ENCODE measurements at regions not wholly inside any gene's neighbourhood (a gene's known extent, or its start where the extent isn't known, plus 50 kb on each side); places are given as distances from the start of the nearest gene placed in this dataset.

GRCh38 chr3:148262980-148263379, 434.7 kb upstream of the AGTR1 start:
- no peaks in the 10 kb centered on the region for H3K79me2 ChIP-seq
- no peak overlapping the region for H2AFZ ChIP-seq
- no peak overlapping the region for H3K4me3 ChIP-seq (ENCODE audit: low read depth, low read length)
- no peak overlapping the region for H3K4me2 ChIP-seq (ENCODE audit: low read length)
- H3K9ac ChIP-seq: no peak overlapping the region
- no peak overlapping the region for H3K27ac ChIP-seq
- no peaks in the 10 kb centered on the region for H3K27me3 ChIP-seq (ENCODE audit: control insufficient read depth, insufficient read depth, low read length)
- TF ChIP-seq CTCF (IDR thresholded peaks at IDR 0.05): no peak
- H3K9me3 ChIP-seq (ENCODE audit: control insufficient read depth, low read length): no peaks in the 10 kb centered on the region
- no peaks in the 10 kb centered on the region for H3K36me3 ChIP-seq (ENCODE audit: control insufficient read depth, insufficient read depth, low read length)
- no peaks in the 10 kb centered on the region for H3K4me1 ChIP-seq

GRCh38 chr3:148265841-148266240, 431.9 kb upstream of the AGTR1 start:
- no peaks in the 10 kb centered on the region for H3K4me1 ChIP-seq
- H3K36me3 ChIP-seq (ENCODE audit: control insufficient read depth, insufficient read depth, low read length): no peaks in the 10 kb centered on the region
- TF ChIP-seq CTCF (IDR thresholded peaks at IDR 0.05): no peak
- no peaks in the 10 kb centered on the region for H3K9me3 ChIP-seq (ENCODE audit: control insufficient read depth, low read length)
- no peak overlapping the region for H2AFZ ChIP-seq
- no peak overlapping the region for H3K27ac ChIP-seq
- no peak overlapping the region for H3K4me2 ChIP-seq (ENCODE audit: low read length)
- H3K27me3 ChIP-seq (ENCODE audit: control insufficient read depth, insufficient read depth, low read length): no peaks in the 10 kb centered on the region
- H3K4me3 ChIP-seq (ENCODE audit: low read depth, low read length): no peak overlapping the region
- H3K79me2 ChIP-seq: no peaks in the 10 kb centered on the region
- H3K9ac ChIP-seq: no peak overlapping the region

DNA sequence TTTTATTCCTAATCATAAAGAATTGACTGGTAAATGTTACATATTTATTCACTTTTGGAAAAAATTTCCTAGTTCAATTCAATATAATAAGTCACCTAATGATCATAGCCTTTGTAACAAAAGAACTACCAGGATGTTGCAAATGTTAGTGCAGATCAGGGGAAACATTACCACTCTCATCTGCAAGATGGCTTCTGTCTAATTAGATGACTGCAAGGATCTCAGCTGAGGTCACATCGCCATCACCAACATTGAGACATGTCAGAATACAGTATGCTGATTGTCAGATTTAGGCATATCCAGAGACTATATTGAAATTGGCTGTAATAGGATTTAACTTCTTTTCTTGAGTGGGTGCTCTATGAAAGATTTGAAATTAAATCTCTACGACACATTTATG, 431.4 kb upstream of the AGTR1 start:
- H3K9ac ChIP-seq: no peak overlapping the region
- no peak overlapping the region for H3K4me2 ChIP-seq (ENCODE audit: low read length)
- no peaks in the 10 kb centered on the region for H3K9me3 ChIP-seq (ENCODE audit: control insufficient read depth, low read length)
- no peak for TF ChIP-seq CTCF (IDR thresholded peaks at IDR 0.05)
- H3K4me1 ChIP-seq: no peaks in the 10 kb centered on the region
- no peaks in the 10 kb centered on the region for H3K27me3 ChIP-seq (ENCODE audit: control insufficient read depth, insufficient read depth, low read length)
- no peak overlapping the region for H3K27ac ChIP-seq
- H3K36me3 ChIP-seq (ENCODE audit: control insufficient read depth, insufficient read depth, low read length): no peaks in the 10 kb centered on the region
- no peaks in the 10 kb centered on the region for H3K79me2 ChIP-seq
- no peak overlapping the region for H3K4me3 ChIP-seq (ENCODE audit: low read depth, low read length)
- H2AFZ ChIP-seq: no peak overlapping the region

- Histone ChIP-seq H3K4me2 (ENCODE audit: low read length) (no peak overlapping the region), H3K79me2 (no peaks in the 10 kb centered on the region), H2AFZ (no peak overlapping the region), H3K27ac (no peak overlapping the region), H3K9ac (no peak overlapping the region), H3K27me3 (ENCODE audit: control insufficient read depth, insufficient read depth, low read length) (no peaks in the 10 kb centered on the region), H3K36me3 (ENCODE audit: control insufficient read depth, insufficient read depth, low read length) (no peaks in the 10 kb centered on the region), H3K4me3 (ENCODE audit: low read depth, low read length) (no peak overlapping the region), H3K4me1 (no peaks in the 10 kb centered on the region), H3K9me3 (ENCODE audit: control insufficient read depth, low read length) (no peaks in the 10 kb centered on the region)
- no peak for TF ChIP-seq CTCF (IDR thresholded peaks at IDR 0.05)
These were observed 427.9 kb upstream of the AGTR1 start for GRCh38 chr3:148269816-148270215.

- Histone ChIP-seq H3K27ac (no peak overlapping the region), H3K27me3 (ENCODE audit: control insufficient read depth, insufficient read depth, low read length) (no peaks in the 10 kb centered on the region), H3K9me3 (ENCODE audit: control insufficient read depth, low read length) (no peaks in the 10 kb centered on the region), H2AFZ (no peak overlapping the region), H3K36me3 (ENCODE audit: control insufficient read depth, insufficient read depth, low read length) (no peaks in the 10 kb centered on the region), H3K4me2 (ENCODE audit: low read length) (no peak overlapping the region), H3K4me1 (no peaks in the 10 kb centered on the region), H3K79me2 (no peaks in the 10 kb centered on the region), H3K9ac (no peak overlapping the region), H3K4me3 (ENCODE audit: low read depth, low read length) (no peak overlapping the region)
- no peak for TF ChIP-seq CTCF (IDR thresholded peaks at IDR 0.05)
These were observed 417.0 kb upstream of the AGTR1 start for GRCh38 chr3:148280623-148281242.

All from parathyroid adenoma (tissue), 2 donors.